DMS79 treated with DMSO at 0.1 percent for 48 hours (cell line): ENCODE measurements at regions not wholly inside any gene's neighbourhood (a gene's known extent, or its start where the extent isn't known, plus 50 kb on each side); places are given as distances from the start of the nearest gene placed in this dataset.
"Not testable (repeated sequence)": the region's sequence is repeated elsewhere in the genome, so short reads cannot be mapped to it uniquely, and the experiment has no call there.

Source experiments
- DNase-seq: peaks from one replicate; lab custom pipeline; 2025; lab: John Stamatoyannopoulos, UW

- DNase-seq: not testable (repeated sequence)
Observed at GRCh38 chr5:159502116-159502515, 171.8 kb upstream of the IL12B start.

- DNase-seq: no peak
Observed at GRCh38 chr5:159503236-159503635, 172.9 kb upstream of the IL12B start.

GRCh38 chr5:159504106-159504856, 174.0 kb upstream of the IL12B start:
- no peak for DNase-seq

- no peak for DNase-seq
Observed at GRCh38 chr5:159504857-159505304, 174.6 kb upstream of the IL12B start.

- DNase-seq: no peak
Observed at GRCh38 chr5:159507055-159507454, 176.8 kb upstream of the IL12B start.

GRCh38 chr5:159507661-159508060, 177.4 kb upstream of the IL12B start:
- no peak for DNase-seq

- DNase-seq: no peak
Observed at GRCh38 chr5:159508344-159508743, 178.1 kb upstream of the IL12B start.

GRCh38 chr5:159509002-159509660, 178.8 kb upstream of the IL12B start:
- DNase-seq: no peak

GRCh38 chr5:159510282-159510681, 180.0 kb upstream of the IL12B start:
- DNase-seq: no peak

GRCh38 chr5:159511570-159511969, 181.3 kb upstream of the IL12B start:
- no peak for DNase-seq

GRCh38 chr5:159512064-159512463, 181.8 kb upstream of the IL12B start:
- DNase-seq: no peak

- DNase-seq: no peak
Observed at GRCh38 chr5:159514229-159514810, 184.0 kb upstream of the IL12B start.

- DNase-seq: no peak
Observed at GRCh38 chr5:159515197-159515596, 184.9 kb upstream of the IL12B start.

- DNase-seq: no peak
Observed at GRCh38 chr5:159515909-159516415, 185.7 kb upstream of the IL12B start.

GRCh38 chr5:159518371-159518770, 188.1 kb upstream of the IL12B start:
- no peak for DNase-seq

GRCh38 chr5:159519365-159519764, 189.1 kb upstream of the IL12B start:
- no peak for DNase-seq

GRCh38 chr5:159522841-159523240, 192.6 kb upstream of the IL12B start:
- no peak for DNase-seq

- not testable (repeated sequence) for DNase-seq
Observed at GRCh38 chr5:159524279-159524678, 194.0 kb upstream of the IL12B start.

GRCh38 chr5:159525117-159525516, 194.8 kb upstream of the IL12B start:
- DNase-seq: no peak

GRCh38 chr5:159527546-159528254, 197.4 kb upstream of the IL12B start:
- DNase-seq: no peak

- DNase-seq: no peak
Observed at GRCh38 chr5:159531554-159532105, 201.3 kb upstream of the IL12B start.

- no peak for DNase-seq
Observed at GRCh38 chr5:159533197-159533596, 202.9 kb upstream of the IL12B start.
